GM19395 (cell line): ENCODE measurements at regions not wholly inside any gene's neighbourhood (a gene's known extent, or its start where the extent isn't known, plus 50 kb on each side); places are given as distances from the start of the nearest gene placed in this dataset.

ENCODE experiments used
- ATAC-seq: cut with Tn5 transposase; IDR thresholded peaks from one replicate; pipeline ENCODE4 v1.9.1; 2021; ENCODE audit warnings: mild to moderate bottlenecking, moderate library complexity; ENCODE audit not compliant: unreplicated experiment

GRCh38 chr1:95370691-95371562 lies 136.9 kb downstream of the RWDD3 start:
- ATAC-seq: no peak

GRCh38 chr1:95371666-95372282 lies 137.8 kb downstream of the RWDD3 start:
- no peak for ATAC-seq

GRCh38 chr1:95375174-95375573 lies 141.2 kb downstream of the RWDD3 start:
- ATAC-seq: no peak

DNA sequence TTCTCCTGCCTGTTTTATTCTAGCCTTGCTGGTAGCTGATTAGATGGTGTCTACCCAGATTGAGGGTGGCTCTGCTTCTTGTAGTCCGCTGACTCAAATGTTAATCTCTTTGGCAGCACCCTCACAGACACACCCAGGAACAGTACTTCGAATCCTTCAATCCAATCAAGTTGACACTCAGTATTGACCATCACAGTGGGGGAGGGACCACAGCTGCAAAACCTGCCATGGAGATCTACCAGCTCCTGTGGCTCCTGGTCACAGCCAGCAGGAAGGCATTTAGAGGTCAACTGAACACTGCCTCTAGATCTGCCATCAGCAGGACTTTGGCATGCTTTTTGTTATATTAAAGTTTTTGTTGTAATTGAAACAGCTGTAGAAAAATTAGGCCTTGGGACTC lies 146.9 kb downstream of the RWDD3 start:
- ATAC-seq: no peak

- ATAC-seq: no peak
These were observed 148.2 kb downstream of the RWDD3 start for GRCh38 chr1:95382000-95382786.

GRCh38 chr1:95383111-95383510 lies 149.1 kb downstream of the RWDD3 start:
- ATAC-seq: no peak

DNA sequence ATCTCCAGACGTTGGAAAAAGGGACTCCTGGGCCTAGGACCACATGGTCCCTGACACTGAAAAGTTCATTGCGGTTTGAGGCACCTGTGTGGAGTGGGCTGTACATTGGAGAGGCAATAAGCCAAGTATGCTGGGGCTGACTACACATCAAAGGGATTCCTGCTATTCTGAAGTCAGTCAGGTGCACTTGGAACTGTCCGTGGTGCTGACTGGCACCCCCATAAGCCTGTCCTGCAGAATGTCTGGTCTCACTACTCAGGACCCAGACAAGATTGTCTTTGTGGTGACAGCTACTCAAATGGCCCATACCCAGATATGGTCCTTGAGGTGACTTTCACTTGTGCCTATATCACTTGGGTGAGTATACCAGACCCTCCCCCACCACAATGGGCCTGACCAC lies 150.6 kb downstream of the RWDD3 start:
- no peak for ATAC-seq

DNA sequence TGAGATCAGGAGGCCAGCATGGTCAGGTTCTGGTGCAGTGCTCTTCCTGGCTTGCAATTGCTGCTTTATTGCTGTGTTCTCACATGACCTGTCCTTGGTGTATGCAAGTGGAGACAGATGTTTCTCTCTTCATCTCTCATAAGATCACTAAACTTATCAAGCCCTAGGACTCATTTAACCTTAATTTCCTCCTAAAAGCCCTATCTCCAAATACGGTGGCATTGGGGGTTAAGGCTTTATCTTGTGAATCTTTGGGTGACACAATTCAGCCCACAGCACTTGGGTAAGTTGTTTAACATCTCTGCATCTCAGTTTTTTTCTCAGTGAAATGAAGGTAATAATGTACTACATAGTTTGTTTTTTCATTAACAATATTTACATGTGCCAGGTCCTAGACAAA lies 152.4 kb downstream of the RWDD3 start:
- ATAC-seq: no peak

DNA sequence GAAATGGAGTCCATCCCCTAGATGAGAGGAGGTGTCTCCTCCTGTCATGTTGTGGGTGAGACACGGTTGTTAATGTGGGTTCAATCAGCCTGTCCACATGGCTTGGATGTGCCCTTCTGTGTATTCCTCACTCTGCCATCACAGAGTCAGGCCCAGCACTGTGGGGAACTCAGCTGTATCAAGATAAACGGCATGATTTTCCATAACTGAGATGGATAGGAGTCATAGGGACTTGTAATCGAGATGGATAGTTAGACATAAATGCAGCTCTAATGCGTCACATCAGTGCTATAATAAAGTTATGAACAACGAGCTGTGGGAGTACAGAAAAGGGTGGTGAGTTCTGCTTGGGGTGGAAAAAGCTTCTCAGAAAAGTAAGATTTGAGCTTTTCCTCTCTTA lies 152.9 kb downstream of the RWDD3 start:
- ATAC-seq: no peak

DNA sequence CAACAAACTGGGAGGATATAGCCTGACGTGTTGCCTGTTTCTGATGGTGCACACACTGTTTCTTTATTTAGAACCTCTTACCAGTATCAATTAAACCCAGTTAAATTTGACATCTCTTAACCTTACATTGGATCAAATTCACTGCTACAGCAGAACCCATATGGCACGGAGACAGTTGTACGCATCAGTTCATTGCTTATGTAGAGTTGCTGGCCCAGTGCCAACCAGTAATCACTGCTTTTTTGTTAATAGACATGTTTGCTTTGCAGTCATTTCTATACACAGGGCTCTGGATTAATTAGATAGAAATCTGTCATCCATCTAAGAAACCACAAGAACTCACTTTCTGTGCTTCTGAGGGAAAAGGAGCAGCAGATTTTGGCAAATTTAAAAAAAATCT lies 154.0 kb downstream of the RWDD3 start:
- ATAC-seq: no peak

DNA sequence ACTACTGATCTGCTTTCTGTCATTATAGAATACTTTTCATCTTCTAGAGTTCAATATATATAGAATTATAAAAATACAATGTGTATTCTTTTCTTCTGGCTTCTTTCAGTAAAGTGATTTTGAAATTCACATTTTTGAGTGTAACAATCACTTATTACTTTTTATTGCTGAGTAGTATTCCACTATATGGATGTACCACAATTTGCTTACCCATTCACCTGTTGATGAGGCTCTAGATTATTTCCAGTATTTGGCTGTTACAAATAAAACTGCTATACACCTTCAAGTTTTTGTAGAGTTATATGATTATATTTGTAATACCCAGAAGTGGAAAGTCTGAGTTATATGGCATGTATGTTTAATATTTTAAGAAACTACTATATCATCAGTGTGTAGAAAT lies 159.4 kb downstream of the RWDD3 start:
- ATAC-seq: no peak

DNA sequence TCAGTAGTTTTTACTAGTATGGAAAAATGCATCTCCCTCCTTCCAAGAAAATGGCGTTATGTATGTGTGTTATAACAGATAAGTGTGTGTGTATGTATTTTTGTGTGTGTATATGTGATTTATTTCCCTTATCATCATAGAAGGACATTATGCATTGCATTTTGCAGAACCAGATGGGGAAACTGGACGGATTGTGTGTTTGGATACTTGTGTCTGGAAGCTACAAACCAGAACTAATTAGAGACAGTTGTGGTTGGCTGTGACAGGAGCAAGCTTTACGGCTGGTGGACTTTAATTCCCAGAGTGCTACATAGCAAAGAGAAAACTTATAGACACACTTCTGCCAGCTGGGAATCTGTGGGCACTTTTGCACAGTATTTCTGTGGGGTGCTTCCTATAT lies 162.5 kb downstream of the RWDD3 start:
- no peak for ATAC-seq

DNA sequence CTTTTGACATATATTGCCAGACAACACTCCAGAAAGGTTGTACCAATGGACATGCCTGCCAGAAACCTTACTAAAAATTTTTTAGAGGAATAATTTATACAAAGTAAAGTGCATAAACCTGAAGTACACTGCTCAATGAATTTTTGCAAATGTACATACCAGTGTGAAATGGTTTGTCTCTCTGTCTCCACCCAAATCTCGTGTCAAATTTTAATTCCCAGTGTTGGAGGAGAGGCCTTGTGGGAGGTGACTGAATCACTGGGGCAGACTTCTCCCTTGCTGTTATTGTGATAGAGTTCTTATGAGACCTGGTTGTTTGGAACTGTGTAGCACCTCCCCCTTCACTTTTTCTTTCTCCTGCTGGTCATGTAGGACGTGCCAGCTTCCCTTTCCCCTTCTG lies 168.8 kb downstream of the RWDD3 start:
- ATAC-seq: no peak

DNA sequence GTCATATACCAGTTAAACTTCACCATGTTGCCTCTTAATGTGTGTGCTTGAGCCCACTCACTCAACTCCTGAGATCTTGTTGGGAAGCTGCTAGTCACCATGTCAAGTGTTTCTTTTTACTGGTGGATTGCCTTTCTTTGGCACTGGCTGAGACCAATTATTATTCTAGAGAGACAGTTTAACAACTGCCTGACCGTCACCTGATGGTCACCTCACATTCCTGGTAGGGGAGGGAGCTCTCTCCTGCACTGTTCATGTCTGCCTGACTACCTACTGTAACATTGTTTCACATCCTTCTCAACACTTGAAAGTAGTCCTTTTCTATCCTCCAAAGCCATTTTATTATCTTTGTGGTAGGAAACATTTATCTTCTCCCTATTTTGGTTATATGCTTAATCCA lies 172.3 kb downstream of the RWDD3 start:
- no peak for ATAC-seq

DNA sequence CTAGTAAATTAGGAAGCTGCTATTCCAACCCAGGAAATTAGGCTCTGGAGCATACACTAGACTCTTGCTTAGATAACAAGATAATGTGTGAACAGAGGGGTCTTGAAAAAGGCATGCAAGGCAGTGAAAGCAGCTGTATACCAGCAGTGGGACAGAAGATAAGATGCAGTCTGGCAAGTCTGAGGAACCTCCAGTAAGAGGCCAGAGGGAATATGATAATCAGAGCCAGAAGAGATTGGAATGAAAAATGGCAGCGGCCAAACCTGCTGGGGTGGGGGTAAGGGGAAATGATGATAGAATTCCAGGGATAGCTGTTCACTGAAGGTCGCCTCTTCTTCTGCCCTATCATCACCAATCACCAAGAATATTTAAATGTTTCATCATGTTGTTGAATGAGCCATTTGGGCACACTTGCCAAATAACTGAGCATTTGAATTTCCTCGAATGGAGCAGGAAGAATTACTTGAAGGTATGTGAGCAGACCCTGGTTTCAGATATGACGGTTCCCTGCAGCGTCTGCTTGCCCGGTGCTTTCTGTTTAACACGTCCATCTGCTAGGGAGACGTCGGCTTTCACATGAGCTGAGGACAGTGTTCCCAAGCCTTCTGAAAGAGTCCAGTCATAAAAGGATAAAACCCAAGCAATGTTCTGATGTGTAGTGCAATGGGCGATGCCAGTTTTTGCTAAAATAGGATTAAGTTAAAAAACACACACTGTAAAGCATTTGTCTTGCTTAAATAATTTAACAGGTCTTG lies 173.3 kb downstream of the RWDD3 start:
- no peak for ATAC-seq

GRCh38 chr1:95407886-95408291 lies 173.9 kb downstream of the RWDD3 start:
- no peak for ATAC-seq

- ATAC-seq: no peak
These were observed 174.6 kb downstream of the RWDD3 start for GRCh38 chr1:95408507-95409136.

DNA sequence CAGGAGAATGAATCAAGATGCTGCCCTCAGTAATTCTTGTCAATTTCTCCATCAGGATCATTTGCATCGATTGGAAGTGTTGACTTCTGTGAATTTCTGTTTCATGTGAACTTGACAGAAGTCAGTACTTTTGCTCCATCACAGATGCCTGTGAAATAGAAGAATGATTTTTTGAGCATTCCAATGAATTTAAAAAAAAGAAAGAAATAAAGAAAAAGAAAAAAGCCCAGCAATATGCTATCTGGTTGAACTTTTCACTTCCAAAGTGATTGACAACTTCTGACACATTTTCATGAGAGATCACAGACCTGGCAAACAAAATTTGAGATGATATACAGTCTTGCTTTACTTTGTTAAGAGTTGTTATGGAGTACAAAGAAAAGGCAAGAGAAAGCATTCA lies 175.3 kb downstream of the RWDD3 start:
- ATAC-seq: no peak

- no peak for ATAC-seq
These were observed 175.9 kb downstream of the RWDD3 start for GRCh38 chr1:95409901-95410300.

- no peak for ATAC-seq
These were observed 181.1 kb downstream of the RWDD3 start for GRCh38 chr1:95415146-95415545.

DNA sequence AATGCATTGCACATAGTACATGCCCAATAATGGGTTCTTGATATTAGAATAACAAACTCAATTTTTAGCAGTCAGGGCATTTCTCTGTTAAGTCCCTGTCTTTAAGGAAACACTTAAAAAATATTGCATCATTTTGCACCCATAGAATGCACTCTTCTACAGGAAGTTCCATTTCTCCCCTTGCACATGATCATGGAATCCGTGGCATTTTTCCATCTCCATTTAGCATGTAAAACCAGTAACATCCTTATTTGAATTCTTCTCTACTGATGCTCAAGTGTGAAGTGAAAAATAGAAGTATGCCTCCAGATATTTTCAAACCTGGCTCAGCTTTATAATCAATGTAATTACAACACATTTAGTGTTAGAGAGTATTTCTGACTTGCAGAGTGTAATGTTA lies 192.8 kb downstream of the RWDD3 start:
- no peak for ATAC-seq
